GM23338 (cell line): ENCODE measurements at regions not wholly inside any gene's neighbourhood (a gene's known extent, or its start where the extent isn't known, plus 50 kb on each side); places are given as distances from the start of the nearest gene placed in this dataset.

Experiments used
- ATAC-seq: fragments of 200-7000 bp; cut with Tn5 transposase; 3 replicates; pipeline ENCODE4 v1.9.1; 2020
- DNase-seq: peaks from one replicate; pipeline ENCODE4 v3.0.0-alpha.2; 2015; ENCODE audit warnings: low spot score
- H2AFZ ChIP-seq: fragments of 200-600 bp; sonication (generic); 2 replicates; pipeline ENCODE4 v1.8.0; 2016; ENCODE audit warnings: antibody characterized with exemption, mild to moderate bottlenecking, moderate library complexity
- H3F3A ChIP-seq: fragments of 200-600 bp; sonication (generic); replicated peaks from 2 replicates; pipeline ENCODE4 v1.8.0; 2017; ENCODE audit warnings: antibody characterized with exemption, mixed run types, low read depth
- H3K27ac ChIP-seq: fragments of 200-600 bp; sonication (generic); 2 replicates; pipeline ENCODE4 v1.6.1; 2016; ENCODE audit warnings: low read depth
- H3K27me3 ChIP-seq: fragments of 200-600 bp; sonication (generic); 2 replicates; pipeline ENCODE4 v1.8.0; 2016; ENCODE audit warnings: mild to moderate bottlenecking, mixed run types, moderate library complexity; ENCODE audit not compliant: insufficient read depth
- H3K36me3 ChIP-seq: fragments of 200-600 bp; sonication (generic); 2 replicates; pipeline ENCODE4 v1.8.0; 2016; ENCODE audit warnings: mild to moderate bottlenecking; ENCODE audit not compliant: insufficient read depth
- H3K4me1 ChIP-seq: fragments of 200-600 bp; sonication (generic); 2 replicates; pipeline ENCODE4 v1.8.0; 2016; ENCODE audit warnings: mild to moderate bottlenecking, moderate library complexity; ENCODE audit not compliant: insufficient read depth
- H3K4me2 ChIP-seq: fragments of 200-600 bp; sonication (generic); 2 replicates; pipeline ENCODE4 v1.7.1; 2017; ENCODE audit warnings: mixed run types
- H3K4me3 ChIP-seq: fragments of 200-600 bp; sonication (generic); 2 replicates; pipeline ENCODE4 v1.6.1; 2016; ENCODE audit warnings: mixed run types
- H3K79me2 ChIP-seq: fragments of 200-600 bp; sonication (generic); replicated peaks from 2 replicates; pipeline ENCODE4 v1.8.0; 2017; ENCODE audit warnings: mild to moderate bottlenecking; ENCODE audit not compliant: insufficient read depth
- H3K9me2 ChIP-seq: fragments of 200-600 bp; sonication (generic); 2 replicates; pipeline ENCODE4 v1.8.0; 2017; ENCODE audit not compliant: insufficient read depth
- H4K20me1 ChIP-seq: fragments of 200-600 bp; sonication (generic); replicated peaks from 2 replicates; pipeline ENCODE4 v1.8.0; 2017; ENCODE audit warnings: mild to moderate bottlenecking; ENCODE audit not compliant: insufficient read depth
- H3K27ac Mint-ChIP-seq: 2 replicates; pipeline ENCODE4 v1.8.0; 2020; ENCODE audit warnings: inconsistent platforms, mild to moderate bottlenecking, moderate library complexity, mixed read lengths
- H3K27me3 Mint-ChIP-seq: 3 replicates; pipeline ENCODE4 v1.8.0; 2022; ENCODE audit warnings: low read depth, mild to moderate bottlenecking, moderate library complexity, mixed read lengths, inconsistent platforms; ENCODE audit not compliant: insufficient read depth, poor library complexity
- H3K36me3 Mint-ChIP-seq: 3 replicates; pipeline ENCODE4 v1.8.0; 2021; ENCODE audit warnings: low read depth, mild to moderate bottlenecking, inconsistent platforms, moderate library complexity, mixed read lengths
- H3K4me1 Mint-ChIP-seq: 3 replicates; pipeline ENCODE4 v1.8.0; 2020; ENCODE audit warnings: mild to moderate bottlenecking, inconsistent platforms, mixed read lengths
- H3K4me3 Mint-ChIP-seq: 3 replicates; pipeline ENCODE4 v1.8.0; 2021; ENCODE audit warnings: moderate library complexity, mild to moderate bottlenecking, inconsistent platforms, mixed read lengths
- H3K9me3 Mint-ChIP-seq: 3 replicates; pipeline ENCODE4 v1.8.0; 2020; ENCODE audit warnings: moderate library complexity, mild to moderate bottlenecking, inconsistent platforms, mixed read lengths
- CREB1 ChIP-seq: fragments of 250-450 bp; sonication (Bioruptor Pico); IDR thresholded peaks from 2 replicates; pipeline ENCODE4 v1.5.0; 2020; ENCODE audit warnings: low read depth, mild to moderate bottlenecking, moderate library complexity
- CTCF ChIP-seq, 2 experiments: fragments of 200-600 bp in 1 of 2; sonication (generic) in 1 of 2; conservative IDR thresholded peaks; 2 replicates each; pipeline versions ENCODE4 v1.5.1 to v1.6.1; 2016 to 2017; ENCODE audit warnings: antibody characterized with exemption in 2 of 2, low read depth in 2 of 2, mild to moderate bottlenecking in 2 of 2, moderate library complexity in 1 of 2
- EZH2 ChIP-seq: fragments of 200-600 bp; sonication (generic); IDR thresholded peaks from one replicate; pipeline ENCODE4 v1.8.0; 2017; ENCODE audit warnings: antibody characterized with exemption, mild to moderate bottlenecking, low read depth; ENCODE audit not compliant: unreplicated experiment
- EZH2phosphoT487 ChIP-seq: fragments of 200-600 bp; sonication (generic); IDR thresholded peaks from one replicate; pipeline ENCODE4 v1.8.1; 2018; ENCODE audit warnings: antibody characterized with exemption; ENCODE audit not compliant: unreplicated experiment
- JUNB ChIP-seq: IDR thresholded peaks from one replicate; pipeline ENCODE4 v1.6.1; 2016; ENCODE audit warnings: antibody characterized with exemption; ENCODE audit not compliant: unreplicated experiment
- NANOG ChIP-seq: IDR thresholded peaks from 2 replicates; pipeline ENCODE4 v1.6.1; 2016; ENCODE audit warnings: antibody characterized with exemption, borderline replicate concordance
- POLR2AphosphoS5 ChIP-seq: IDR thresholded peaks from 2 replicates; pipeline ENCODE4 v1.6.1; 2016; ENCODE audit warnings: antibody characterized with exemption, low read depth
- STAT1 ChIP-seq: IDR thresholded peaks from one replicate; pipeline ENCODE4 v1.6.1; 2016; ENCODE audit warnings: antibody characterized with exemption; ENCODE audit not compliant: unreplicated experiment
- ZNF114 ChIP-seq: fragments of 250-450 bp; sonication (Bioruptor Pico); IDR thresholded peaks from 2 replicates; pipeline ENCODE4 v1.5.0; 2020; ENCODE audit warnings: mild to moderate bottlenecking, moderate library complexity
- ZNF331 ChIP-seq: fragments of 250-450 bp; sonication (Bioruptor Pico); IDR thresholded peaks from 2 replicates; pipeline ENCODE4 v1.5.0; 2020; ENCODE audit warnings: low read depth, mild to moderate bottlenecking, moderate library complexity
- TF ChIP-seq, protein P1 (sequence below): IDR thresholded peaks from 2 replicates; pipeline ENCODE4 v1.6.1; 2016; ENCODE audit warnings: antibody characterized with exemption
- TF ChIP-seq, protein P2 (sequence below): fragments of 250-450 bp; sonication (Bioruptor Pico); IDR thresholded peaks from 2 replicates; pipeline ENCODE4 v1.5.0; 2020; ENCODE audit warnings: mild to moderate bottlenecking, moderate library complexity
- TF ChIP-seq, protein P3 (sequence below): IDR thresholded peaks from one replicate; pipeline ENCODE4 v1.6.1; 2018; ENCODE audit warnings: antibody characterized with exemption; ENCODE audit not compliant: unreplicated experiment

DNA sequence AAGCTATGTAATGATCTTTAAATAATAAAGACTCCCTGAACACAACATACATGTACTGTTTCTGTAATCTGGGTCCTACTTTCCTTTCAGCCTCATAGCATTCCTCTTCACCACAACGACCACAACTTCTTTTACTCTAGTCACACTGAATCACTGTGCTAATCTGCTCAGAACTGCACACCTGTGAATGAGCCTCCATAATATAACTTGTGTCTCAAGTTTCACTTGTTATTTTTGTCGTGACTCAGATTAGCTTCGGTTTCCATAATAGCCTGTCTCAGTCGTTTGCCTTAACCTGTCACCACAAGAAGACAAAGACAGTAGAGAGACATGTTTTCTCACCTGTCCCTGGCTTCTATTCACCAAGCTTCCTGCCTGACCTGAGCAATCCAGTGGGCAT is 61.8 kb downstream of the MAGED1 start:
- H3K4me1 ChIP-seq, result no peaks in the 10 kb centered on the region
- H3K4me3 ChIP-seq, result no peak overlapping the region
- Mint-ChIP-seq H3K27ac (no peak overlapping the region), H3K4me1 (no peaks in the 10 kb centered on the region), H3K36me3 (no peaks in the 10 kb centered on the region), H3K9me3 (no peaks in the 10 kb centered on the region; the same call in 2 of the 3 replicates), H3K27me3 (no peaks in the 10 kb centered on the region), H3K4me3 (no peak overlapping the region)
- no peak overlapping the region for H2AFZ ChIP-seq
- no peaks in the 10 kb centered on the region for H3F3A ChIP-seq
- no peaks in the 10 kb centered on the region for H3K9me2 ChIP-seq
- H3K4me2 ChIP-seq, result no peak overlapping the region
- TF ChIP-seq JUNB, result no peak
- TF ChIP-seq EZH2, result no peak
- no peak for TF ChIP-seq STAT1
- TF ChIP-seq, protein P1, sequence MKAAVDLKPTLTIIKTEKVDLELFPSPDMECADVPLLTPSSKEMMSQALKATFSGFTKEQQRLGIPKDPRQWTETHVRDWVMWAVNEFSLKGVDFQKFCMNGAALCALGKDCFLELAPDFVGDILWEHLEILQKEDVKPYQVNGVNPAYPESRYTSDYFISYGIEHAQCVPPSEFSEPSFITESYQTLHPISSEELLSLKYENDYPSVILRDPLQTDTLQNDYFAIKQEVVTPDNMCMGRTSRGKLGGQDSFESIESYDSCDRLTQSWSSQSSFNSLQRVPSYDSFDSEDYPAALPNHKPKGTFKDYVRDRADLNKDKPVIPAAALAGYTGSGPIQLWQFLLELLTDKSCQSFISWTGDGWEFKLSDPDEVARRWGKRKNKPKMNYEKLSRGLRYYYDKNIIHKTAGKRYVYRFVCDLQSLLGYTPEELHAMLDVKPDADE, result no peak
- TF ChIP-seq, protein P2, sequence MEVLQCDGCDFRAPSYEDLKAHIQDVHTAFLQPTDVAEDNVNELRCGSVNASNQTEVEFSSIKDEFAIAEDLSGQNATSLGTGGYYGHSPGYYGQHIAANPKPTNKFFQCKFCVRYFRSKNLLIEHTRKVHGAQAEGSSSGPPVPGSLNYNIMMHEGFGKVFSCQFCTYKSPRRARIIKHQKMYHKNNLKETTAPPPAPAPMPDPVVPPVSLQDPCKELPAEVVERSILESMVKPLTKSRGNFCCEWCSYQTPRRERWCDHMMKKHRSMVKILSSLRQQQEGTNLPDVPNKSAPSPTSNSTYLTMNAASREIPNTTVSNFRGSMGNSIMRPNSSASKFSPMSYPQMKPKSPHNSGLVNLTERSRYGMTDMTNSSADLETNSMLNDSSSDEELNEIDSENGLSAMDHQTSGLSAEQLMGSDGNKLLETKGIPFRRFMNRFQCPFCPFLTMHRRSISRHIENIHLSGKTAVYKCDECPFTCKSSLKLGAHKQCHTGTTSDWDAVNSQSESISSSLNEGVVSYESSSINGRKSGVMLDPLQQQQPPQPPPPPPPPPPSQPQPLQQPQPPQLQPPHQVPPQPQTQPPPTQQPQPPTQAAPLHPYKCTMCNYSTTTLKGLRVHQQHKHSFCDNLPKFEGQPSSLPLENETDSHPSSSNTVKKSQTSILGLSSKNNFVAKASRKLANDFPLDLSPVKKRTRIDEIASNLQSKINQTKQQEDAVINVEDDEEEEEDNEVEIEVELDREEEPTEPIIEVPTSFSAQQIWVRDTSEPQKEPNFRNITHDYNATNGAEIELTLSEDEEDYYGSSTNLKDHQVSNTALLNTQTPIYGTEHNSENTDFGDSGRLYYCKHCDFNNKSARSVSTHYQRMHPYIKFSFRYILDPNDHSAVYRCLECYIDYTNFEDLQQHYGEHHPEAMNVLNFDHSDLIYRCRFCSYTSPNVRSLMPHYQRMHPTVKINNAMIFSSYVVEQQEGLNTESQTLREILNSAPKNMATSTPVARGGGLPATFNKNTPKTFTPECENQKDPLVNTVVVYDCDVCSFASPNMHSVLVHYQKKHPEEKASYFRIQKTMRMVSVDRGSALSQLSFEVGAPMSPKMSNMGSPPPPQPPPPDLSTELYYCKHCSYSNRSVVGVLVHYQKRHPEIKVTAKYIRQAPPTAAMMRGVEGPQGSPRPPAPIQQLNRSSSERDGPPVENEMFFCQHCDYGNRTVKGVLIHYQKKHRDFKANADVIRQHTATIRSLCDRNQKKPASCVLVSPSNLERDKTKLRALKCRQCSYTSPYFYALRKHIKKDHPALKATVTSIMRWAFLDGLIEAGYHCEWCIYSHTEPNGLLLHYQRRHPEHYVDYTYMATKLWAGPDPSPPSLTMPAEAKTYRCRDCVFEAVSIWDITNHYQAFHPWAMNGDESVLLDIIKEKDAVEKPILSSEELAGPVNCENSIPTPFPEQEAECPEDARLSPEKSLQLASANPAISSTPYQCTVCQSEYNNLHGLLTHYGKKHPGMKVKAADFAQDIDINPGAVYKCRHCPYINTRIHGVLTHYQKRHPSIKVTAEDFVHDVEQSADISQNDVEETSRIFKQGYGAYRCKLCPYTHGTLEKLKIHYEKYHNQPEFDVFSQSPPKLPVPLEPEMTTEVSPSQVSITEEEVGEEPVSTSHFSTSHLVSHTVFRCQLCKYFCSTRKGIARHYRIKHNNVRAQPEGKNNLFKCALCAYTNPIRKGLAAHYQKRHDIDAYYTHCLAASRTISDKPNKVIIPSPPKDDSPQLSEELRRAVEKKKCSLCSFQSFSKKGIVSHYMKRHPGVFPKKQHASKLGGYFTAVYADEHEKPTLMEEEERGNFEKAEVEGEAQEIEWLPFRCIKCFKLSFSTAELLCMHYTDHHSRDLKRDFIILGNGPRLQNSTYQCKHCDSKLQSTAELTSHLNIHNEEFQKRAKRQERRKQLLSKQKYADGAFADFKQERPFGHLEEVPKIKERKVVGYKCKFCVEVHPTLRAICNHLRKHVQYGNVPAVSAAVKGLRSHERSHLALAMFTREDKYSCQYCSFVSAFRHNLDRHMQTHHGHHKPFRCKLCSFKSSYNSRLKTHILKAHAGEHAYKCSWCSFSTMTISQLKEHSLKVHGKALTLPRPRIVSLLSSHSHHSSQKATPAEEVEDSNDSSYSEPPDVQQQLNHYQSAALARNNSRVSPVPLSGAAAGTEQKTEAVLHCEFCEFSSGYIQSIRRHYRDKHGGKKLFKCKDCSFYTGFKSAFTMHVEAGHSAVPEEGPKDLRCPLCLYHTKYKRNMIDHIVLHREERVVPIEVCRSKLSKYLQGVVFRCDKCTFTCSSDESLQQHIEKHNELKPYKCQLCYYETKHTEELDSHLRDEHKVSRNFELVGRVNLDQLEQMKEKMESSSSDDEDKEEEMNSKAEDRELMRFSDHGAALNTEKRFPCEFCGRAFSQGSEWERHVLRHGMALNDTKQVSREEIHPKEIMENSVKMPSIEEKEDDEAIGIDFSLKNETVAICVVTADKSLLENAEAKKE (CRISPR knock-in tag), result no peak
- TF ChIP-seq POLR2AphosphoS5, result no peak
- TF ChIP-seq EZH2phosphoT487, result no peak
- no peak for TF ChIP-seq CREB1 (CRISPR knock-in tag)
- no peak for TF ChIP-seq ZNF331 (CRISPR knock-in tag)
- TF ChIP-seq ZNF114 (CRISPR knock-in tag), result no peak
- TF ChIP-seq NANOG, result no peak
- TF ChIP-seq CTCF (conservative IDR thresholded peaks at IDR 0.05; ENCODE audit: low read depth in 2 of 2), result no peak
- TF ChIP-seq, protein P3, sequence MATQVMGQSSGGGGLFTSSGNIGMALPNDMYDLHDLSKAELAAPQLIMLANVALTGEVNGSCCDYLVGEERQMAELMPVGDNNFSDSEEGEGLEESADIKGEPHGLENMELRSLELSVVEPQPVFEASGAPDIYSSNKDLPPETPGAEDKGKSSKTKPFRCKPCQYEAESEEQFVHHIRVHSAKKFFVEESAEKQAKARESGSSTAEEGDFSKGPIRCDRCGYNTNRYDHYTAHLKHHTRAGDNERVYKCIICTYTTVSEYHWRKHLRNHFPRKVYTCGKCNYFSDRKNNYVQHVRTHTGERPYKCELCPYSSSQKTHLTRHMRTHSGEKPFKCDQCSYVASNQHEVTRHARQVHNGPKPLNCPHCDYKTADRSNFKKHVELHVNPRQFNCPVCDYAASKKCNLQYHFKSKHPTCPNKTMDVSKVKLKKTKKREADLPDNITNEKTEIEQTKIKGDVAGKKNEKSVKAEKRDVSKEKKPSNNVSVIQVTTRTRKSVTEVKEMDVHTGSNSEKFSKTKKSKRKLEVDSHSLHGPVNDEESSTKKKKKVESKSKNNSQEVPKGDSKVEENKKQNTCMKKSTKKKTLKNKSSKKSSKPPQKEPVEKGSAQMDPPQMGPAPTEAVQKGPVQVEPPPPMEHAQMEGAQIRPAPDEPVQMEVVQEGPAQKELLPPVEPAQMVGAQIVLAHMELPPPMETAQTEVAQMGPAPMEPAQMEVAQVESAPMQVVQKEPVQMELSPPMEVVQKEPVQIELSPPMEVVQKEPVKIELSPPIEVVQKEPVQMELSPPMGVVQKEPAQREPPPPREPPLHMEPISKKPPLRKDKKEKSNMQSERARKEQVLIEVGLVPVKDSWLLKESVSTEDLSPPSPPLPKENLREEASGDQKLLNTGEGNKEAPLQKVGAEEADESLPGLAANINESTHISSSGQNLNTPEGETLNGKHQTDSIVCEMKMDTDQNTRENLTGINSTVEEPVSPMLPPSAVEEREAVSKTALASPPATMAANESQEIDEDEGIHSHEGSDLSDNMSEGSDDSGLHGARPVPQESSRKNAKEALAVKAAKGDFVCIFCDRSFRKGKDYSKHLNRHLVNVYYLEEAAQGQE, result no peak
- no peaks in the 10 kb centered on the region for H3K27me3 ChIP-seq
- no peaks in the 10 kb centered on the region for H3K79me2 ChIP-seq
- no peaks in the 10 kb centered on the region for H4K20me1 ChIP-seq
- H3K36me3 ChIP-seq, result no peaks in the 10 kb centered on the region
- no peak overlapping the region for H3K27ac ChIP-seq
- ATAC-seq, result no peak
- DNase-seq, result no peak
